Stimulated activated memory B cell treated with anti-CD40 and anti-IgM and Interleukin-4, amounts not matched to agents 10 μg/mL and 1 μg/mL and 100 μg/mL, for 72 hours (primary cell): ENCODE measurements at regions not wholly inside any gene's neighbourhood (a gene's known extent, or its start where the extent isn't known, plus 50 kb on each side); places are given as distances from the start of the nearest gene placed in this dataset.

Source experiments
- ATAC-seq: fragments of 150-1000 bp; cut with Tn5 transposase; 2 replicates; pipeline ENCODE4 v1.10.0; 2021
- H3K27ac Mint-ChIP-seq: one replicate; pipeline ENCODE4 v1.8.0; 2022; ENCODE audit warnings: mild to moderate bottlenecking, mixed read lengths
- H3K27me3 Mint-ChIP-seq: one replicate; pipeline ENCODE4 v1.8.0; 2022; ENCODE audit warnings: mixed read lengths
- H3K36me3 Mint-ChIP-seq: one replicate; pipeline ENCODE4 v1.8.0; 2022; ENCODE audit warnings: mixed read lengths
- H3K4me1 Mint-ChIP-seq: one replicate; pipeline ENCODE4 v1.8.0; 2022; ENCODE audit warnings: mixed read lengths
- H3K4me3 Mint-ChIP-seq: one replicate; pipeline ENCODE4 v1.8.0; 2022; ENCODE audit warnings: mild to moderate bottlenecking, moderate library complexity, mixed read lengths
- H3K9me3 Mint-ChIP-seq: one replicate; pipeline ENCODE4 v1.8.0; 2022; ENCODE audit warnings: mixed read lengths

DNA sequence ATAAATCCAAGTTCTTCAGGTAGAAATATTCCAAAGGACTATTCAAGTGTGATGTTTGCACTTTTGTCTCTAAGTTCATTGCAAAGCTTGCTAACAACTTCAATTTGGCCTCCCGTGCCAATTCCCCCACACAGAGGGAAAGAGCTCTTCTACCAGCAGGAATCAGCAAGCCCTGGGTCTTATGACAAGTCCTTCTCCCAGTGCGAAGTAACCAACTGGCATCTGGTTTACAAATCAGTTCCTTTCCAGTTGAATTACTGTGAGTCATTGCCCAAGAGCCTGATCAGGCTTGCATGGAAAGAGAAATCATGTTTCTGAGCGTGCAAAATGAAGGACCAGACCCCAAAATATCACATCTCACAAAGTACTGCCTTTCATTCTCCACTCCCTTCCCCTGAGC is 62.7 kb upstream of the SLCO3A1 start:
- no peak for ATAC-seq
- H3K27me3 Mint-ChIP-seq = no peaks in the 10 kb centered on the region
- H3K4me3 Mint-ChIP-seq = no peak overlapping the region
- no peaks in the 10 kb centered on the region for H3K36me3 Mint-ChIP-seq
- no peak overlapping the region for H3K27ac Mint-ChIP-seq
- H3K4me1 Mint-ChIP-seq = no peaks in the 10 kb centered on the region
- H3K9me3 Mint-ChIP-seq = no peaks in the 10 kb centered on the region

DNA sequence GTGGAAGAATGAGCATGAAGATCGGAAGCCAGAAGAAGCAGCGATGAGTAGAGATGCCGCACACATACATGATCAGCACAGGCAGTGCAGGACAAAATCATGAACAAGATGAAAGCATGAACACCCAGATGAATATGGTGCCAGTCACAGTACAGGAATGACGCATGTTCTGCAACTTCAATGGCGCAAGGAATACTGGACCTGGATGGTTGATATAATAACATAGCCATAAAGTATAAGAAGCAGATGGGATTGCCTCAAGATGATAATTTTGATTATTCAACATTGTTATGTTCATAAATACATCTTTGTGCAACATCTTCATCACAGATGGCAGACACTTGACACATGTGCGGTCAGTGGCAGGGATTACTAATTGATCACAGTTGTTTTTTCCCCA is 59.7 kb upstream of the SLCO3A1 start:
- Mint-ChIP-seq H3K9me3 (no peaks in the 10 kb centered on the region), H3K4me1 (no peaks in the 10 kb centered on the region), H3K27ac (no peak overlapping the region), H3K36me3 (no peaks in the 10 kb centered on the region), H3K4me3 (no peak overlapping the region), H3K27me3 (no peaks in the 10 kb centered on the region)
- no peak for ATAC-seq

DNA sequence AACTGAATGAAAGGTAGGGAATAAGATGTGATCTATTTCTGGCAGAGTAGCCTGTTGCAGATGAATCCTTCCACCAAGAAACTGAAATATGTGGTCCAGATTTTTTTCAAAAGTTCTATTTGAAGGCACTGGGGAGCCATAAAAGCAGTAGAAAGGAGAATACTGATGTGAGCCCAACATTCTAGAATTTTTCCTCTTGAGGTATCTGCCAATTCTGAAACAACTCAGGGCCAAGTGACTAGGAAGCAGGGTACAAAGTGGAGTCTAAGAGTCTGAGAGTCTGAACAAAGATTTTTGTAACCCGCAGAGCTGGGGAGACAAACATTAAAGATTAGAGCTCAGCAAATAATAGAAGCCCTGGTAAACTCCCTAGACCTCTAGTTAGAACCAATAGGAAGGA is 58.3 kb upstream of the SLCO3A1 start:
- H3K9me3 Mint-ChIP-seq = no peaks in the 10 kb centered on the region
- no peaks in the 10 kb centered on the region for H3K36me3 Mint-ChIP-seq
- H3K4me1 Mint-ChIP-seq = no peaks in the 10 kb centered on the region
- no peak overlapping the region for H3K4me3 Mint-ChIP-seq
- no peak overlapping the region for H3K27ac Mint-ChIP-seq
- no peaks in the 10 kb centered on the region for H3K27me3 Mint-ChIP-seq
- no peak for ATAC-seq

DNA sequence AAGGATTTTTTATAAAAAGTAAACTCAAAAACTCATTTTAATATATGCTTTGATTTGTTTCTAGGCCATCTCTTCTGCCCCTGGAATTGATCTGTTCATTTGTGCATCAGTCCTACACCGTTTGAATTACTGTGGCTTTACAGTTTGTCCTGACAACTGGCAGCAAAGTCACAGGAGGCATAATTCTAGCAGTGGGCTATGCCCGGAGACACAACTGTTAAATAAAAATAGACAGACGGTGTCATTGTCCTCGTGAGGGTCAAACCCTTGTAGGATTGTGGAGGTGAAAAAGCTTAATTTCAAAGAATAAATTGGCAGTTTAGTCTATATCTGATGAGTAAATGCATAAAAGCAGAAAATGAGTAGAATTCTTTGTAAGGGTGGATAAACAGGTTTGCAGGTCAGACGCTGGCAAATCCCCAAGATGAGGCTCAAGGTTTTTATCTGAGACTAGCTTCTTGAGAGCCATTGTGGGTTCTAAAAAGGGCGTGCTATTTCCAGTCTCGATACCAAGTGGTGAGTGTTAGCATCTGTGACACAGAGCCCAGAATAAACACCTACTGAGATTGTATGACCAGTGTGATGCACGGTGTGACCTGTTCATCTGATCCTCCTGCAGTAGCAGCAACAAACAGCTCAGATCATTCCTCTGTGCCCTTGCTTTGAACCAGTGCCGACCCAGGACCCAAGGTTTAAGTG is 51.5 kb upstream of the SLCO3A1 start:
- Mint-ChIP-seq H3K27ac (no peak overlapping the region), H3K36me3 (no peaks in the 10 kb centered on the region), H3K9me3 (peaks cover 3% of the 10 kb centered on the region), H3K4me3 (no peak overlapping the region), H3K27me3 (no peaks in the 10 kb centered on the region), H3K4me1 (no peaks in the 10 kb centered on the region)
- ATAC-seq = no peak

DNA sequence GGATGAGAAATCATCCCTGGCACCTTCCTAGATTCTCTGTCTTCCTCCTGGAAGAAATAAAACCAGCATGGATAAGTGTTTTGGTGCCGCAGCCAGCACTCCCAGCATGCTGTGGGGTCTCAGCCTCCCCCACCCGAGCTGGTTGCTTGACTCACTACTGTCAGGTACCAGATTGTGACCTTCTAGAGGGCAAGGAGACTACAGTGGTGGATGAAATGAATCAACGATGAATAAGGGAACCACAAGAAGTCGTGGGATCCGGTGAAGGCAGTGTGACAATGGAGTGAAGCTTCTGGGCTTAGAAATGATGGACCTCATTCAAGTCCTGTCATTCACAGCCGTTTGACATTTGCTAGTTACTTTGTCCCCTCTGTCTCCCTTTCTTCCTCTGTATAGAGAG is 50.2 kb upstream of the SLCO3A1 start:
- H3K9me3 Mint-ChIP-seq = peaks cover 3% of the 10 kb centered on the region
- no peaks in the 10 kb centered on the region for H3K27me3 Mint-ChIP-seq
- ATAC-seq = no peak

More for the DNA sequence above, 50.2 kb upstream of the SLCO3A1 start:
- Mint-ChIP-seq H3K27ac (no peak overlapping the region), H3K4me1 (no peaks in the 10 kb centered on the region), H3K36me3 (no peaks in the 10 kb centered on the region), H3K4me3 (no peak overlapping the region)
